HCT116 (cell line): ENCODE measurements at regions not wholly inside any gene's neighbourhood (a gene's known extent, or its start where the extent isn't known, plus 50 kb on each side); places are given as distances from the start of the nearest gene placed in this dataset.
A peak's percentile ranks its signal among the peaks of the same experiment; 100 is the strongest.

Experiments used
- ATAC-seq: fragments of 200-7000 bp; cut with Tn5 transposase; 2 replicates; pipeline ENCODE4 v1.9.1; 2020; ENCODE audit warnings: mild to moderate bottlenecking, moderate library complexity
- BruUV-seq: library from RNA; stranded (reverse); fragments of 400-500 nt; replicated peaks from 2 replicates; lab custom pipeline; 2021; lab: Mats Ljungman, UMichigan
- CTCF ChIA-PET: fragments of 300-600 bp; sonication (Branson Sonifier 250); formaldehyde crosslinking; loops from one replicate; lab custom pipeline; 2021; ENCODE audit warnings: antibody characterized with exemption; lab: Charles Lee
- POLR2A ChIA-PET: fragments of 300-600, 350-600 bp; sonication (Branson Sonifier 250); formaldehyde crosslinking; loops from one replicate; lab custom pipeline; 2021; ENCODE audit warnings: antibody characterized with exemption; lab: Charles Lee
- RAD21 ChIA-PET, 2 experiments: fragments of 300-600 bp; sonication (Branson Sonifier 250); formaldehyde crosslinking; loops; one replicate each; lab custom pipeline; 2023; ENCODE audit warnings: low total read pairs in 2 of 2; ENCODE audit not compliant: uncharacterized antibody in 2 of 2, unreplicated experiment in 2 of 2, low non-redundant PET in 1 of 2; lab: Charles Lee
- DNase-seq: peaks from one replicate; pipeline ENCODE4 v3.0.0-alpha.2; 2010; ENCODE audit warnings: low read depth, low spot score
- H2AFZ ChIP-seq: fragments of 200-600 bp; shearing (Covaris generic), sonication (generic); 2 replicates; pipeline ENCODE4 v1.6.1; 2017; ENCODE audit warnings: low read depth, mixed run types, mixed read lengths, antibody characterized with exemption, low read length; ENCODE audit not compliant: poor library complexity, severe bottlenecking
- H3K27ac ChIP-seq: 2 replicates; pipeline ENCODE4 v1.5.1; 2012; ENCODE audit warnings: low read depth, low read length
- H3K27me3 ChIP-seq: fragments of 200-600 bp; sonication (generic); 2 replicates; pipeline ENCODE4 v1.6.1; 2016; ENCODE audit warnings: mixed run types, low read length, mixed read lengths; ENCODE audit not compliant: insufficient read depth
- H3K36me3 ChIP-seq, 2 experiments: fragments of 200-500 bp in 1 of 2; fragments of 200-600 bp in 1 of 2; sonication (Bioruptor generic) in 1 of 2; sonication (generic) in 1 of 2; 2 replicates each; pipeline versions ENCODE4 v1.5.1 to v1.6.1; 2014 to 2016; ENCODE audit warnings: low read length in 2 of 2, inconsistent platforms in 1 of 2, mixed read lengths in 1 of 2, mixed run types in 1 of 2; ENCODE audit not compliant: insufficient read depth in 2 of 2, control insufficient read depth in 1 of 2
- H3K4me1 ChIP-seq, 2 experiments: fragments of 200-600 bp in 1 of 2; sonication (generic) in 1 of 2; 2 replicates each; pipeline versions ENCODE4 v1.5.1 to v1.6.1; 2012 to 2017; ENCODE audit warnings: low read length in 2 of 2, inconsistent platforms in 1 of 2, mild to moderate bottlenecking in 1 of 2, mixed read lengths in 1 of 2, mixed run types in 1 of 2, moderate library complexity in 1 of 2; ENCODE audit not compliant: insufficient read depth in 2 of 2, control insufficient read depth in 1 of 2
- H3K4me2 ChIP-seq: fragments of 200-600 bp; sonication (generic); 2 replicates; pipeline ENCODE4 v1.6.1; 2017; ENCODE audit warnings: mixed run types, low read length, mixed read lengths
- H3K4me3 ChIP-seq, 2 experiments: fragments of 200-600 bp in 1 of 2; sonication (generic) in 1 of 2; replicated peaks in 1 of 2; 2 replicates each; pipeline ENCODE4 v1.5.1; 2011 to 2016; ENCODE audit warnings: low read length in 2 of 2, control low read depth in 1 of 2, low read depth in 1 of 2, mild to moderate bottlenecking in 1 of 2, mixed read lengths in 1 of 2, mixed run types in 1 of 2
- H3K79me2 ChIP-seq: fragments of 200-600 bp; sonication (generic); 2 replicates; pipeline ENCODE4 v1.6.1; 2017; ENCODE audit warnings: mild to moderate bottlenecking, mixed run types, low read length, moderate library complexity, mixed read lengths; ENCODE audit not compliant: insufficient read depth
- H3K9ac ChIP-seq: fragments of 200-600 bp; sonication (generic); 2 replicates; pipeline ENCODE4 v1.6.1; 2016; ENCODE audit warnings: low read length, mixed read lengths
- H3K9me2 ChIP-seq: fragments of 200-600 bp; sonication (generic), shearing (Covaris generic); 2 replicates; pipeline ENCODE4 v1.6.1; 2017; ENCODE audit warnings: mixed run types, mild to moderate bottlenecking, moderate library complexity; ENCODE audit not compliant: insufficient read depth
- H3K9me3 ChIP-seq, 2 experiments: fragments of 200-500 bp in 1 of 2; fragments of 200-600 bp in 1 of 2; sonication (Bioruptor generic) in 1 of 2; sonication (generic) in 1 of 2; 2 replicates each; pipeline ENCODE4 v1.6.1; 2014 to 2017; ENCODE audit warnings: low read length in 2 of 2, mixed read lengths in 2 of 2, inconsistent platforms in 1 of 2, low read depth in 1 of 2, mild to moderate bottlenecking in 1 of 2, mixed run types in 1 of 2, moderate library complexity in 1 of 2; ENCODE audit not compliant: control insufficient read depth in 1 of 2, insufficient read depth in 1 of 2
- H4K20me1 ChIP-seq: fragments of 200-600 bp; sonication (generic), shearing (Covaris generic); 2 replicates; pipeline ENCODE4 v1.6.1; 2017; ENCODE audit warnings: mixed run types, mild to moderate bottlenecking, moderate library complexity; ENCODE audit not compliant: insufficient read depth
- ATF3 ChIP-seq: IDR thresholded peaks from 2 replicates; pipeline ENCODE4 v1.6.1; 2012
- EGR1 ChIP-seq: IDR thresholded peaks from 2 replicates; pipeline ENCODE4 v1.6.1; 2012; ENCODE audit warnings: low read depth
- ELF1 ChIP-seq: IDR thresholded peaks from 2 replicates; pipeline ENCODE4 v1.6.1; 2012; ENCODE audit warnings: low read depth, borderline replicate concordance
- EZH2 ChIP-seq: fragments of 200-600 bp; sonication (generic); IDR thresholded peaks from 2 replicates; pipeline ENCODE4 v1.6.1; 2017; ENCODE audit warnings: antibody characterized with exemption, mixed run types
- EZH2phosphoT487 ChIP-seq: fragments of 200-600 bp; IDR thresholded peaks from 2 replicates; pipeline ENCODE4 v1.6.1; 2018; ENCODE audit warnings: antibody characterized with exemption, borderline replicate concordance
- JUND ChIP-seq: IDR thresholded peaks from 2 replicates; pipeline ENCODE4 v1.6.1; 2012
- POLR2A ChIP-seq: IDR thresholded peaks from 2 replicates; pipeline ENCODE4 v1.7.0; 2011; ENCODE audit warnings: borderline replicate concordance; ENCODE audit not compliant: insufficient read depth, insufficient read length; ENCODE audit errors: extremely low read depth
- POLR2AphosphoS5 ChIP-seq: IDR thresholded peaks from 2 replicates; pipeline ENCODE4 v1.6.1; 2011; ENCODE audit warnings: mild to moderate bottlenecking, low read depth, low read length, moderate library complexity
- RAD21 ChIP-seq: IDR thresholded peaks from 2 replicates; pipeline ENCODE4 v1.6.1; 2012; ENCODE audit warnings: low read depth, mild to moderate bottlenecking
- REST ChIP-seq: IDR thresholded peaks from 2 replicates; pipeline ENCODE4 v1.6.1; 2012; ENCODE audit warnings: low read depth
- SP1 ChIP-seq: IDR thresholded peaks from 2 replicates; pipeline ENCODE4 v1.6.1; 2012; ENCODE audit warnings: low read depth
- SRF ChIP-seq: IDR thresholded peaks from 2 replicates; pipeline ENCODE4 v1.6.1; 2012; ENCODE audit warnings: low read depth
- TCF7L2 ChIP-seq: IDR thresholded peaks from 2 replicates; pipeline ENCODE4 v1.7.0; 2011; ENCODE audit warnings: borderline replicate concordance, inconsistent platforms; ENCODE audit not compliant: insufficient read depth, insufficient read length; ENCODE audit errors: extremely low read depth
- ZBTB33 ChIP-seq: IDR thresholded peaks from 2 replicates; pipeline ENCODE4 v1.6.1; 2011; ENCODE audit warnings: mild to moderate bottlenecking, low read length, moderate library complexity; ENCODE audit not compliant: insufficient replicate concordance; ENCODE audit errors: extremely low read depth
- ZFX ChIP-seq: fragments of 450-650 bp; IDR thresholded peaks from 2 replicates; pipeline ENCODE4 v1.6.1; 2017
- intact Hi-C: fragments of 100-400 bp; cut with micrococcal nuclease; formaldehyde crosslinking; loops from 2 replicates; pipeline ENCODE4 v1.10.0; 2022

DNA sequence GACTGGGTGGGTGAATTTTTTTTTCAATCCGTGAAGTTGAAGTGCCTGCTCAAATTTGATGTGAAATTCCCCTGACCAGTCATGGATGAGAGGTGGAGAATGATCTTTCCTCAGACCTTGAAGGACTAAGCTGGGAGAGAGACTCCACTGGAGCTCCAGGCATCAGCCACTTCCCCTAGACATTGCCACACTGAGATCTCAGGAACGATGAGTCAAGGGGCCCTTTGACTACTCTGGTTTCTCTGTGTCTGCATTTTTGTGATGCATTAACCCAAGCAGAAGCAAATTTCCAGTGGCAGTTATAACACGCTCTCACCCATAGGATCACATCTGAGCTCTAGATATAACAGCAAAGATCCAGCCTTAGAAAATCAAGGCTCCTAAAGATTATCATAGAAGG lies 171.2 kb upstream of the KIF2A start (continued):
- TF ChIP-seq RAD21 (no peak), SP1 (no peak), EZH2 (no peak), ATF3 (no peak)

GRCh38 chr5:62137628-62138027 lies 168.4 kb upstream of the KIF2A start:
- Histone ChIP-seq H3K4me1 (no peaks in the 10 kb centered on the region), H3K79me2 (no peaks in the 10 kb centered on the region)
- CTCF ChIA-PET: no interaction called here
- no peak for TF ChIP-seq ZBTB33
- TF ChIP-seq, all 23 proteins: peak for 0
- Histone ChIP-seq H3K9ac (no peak overlapping the region), H3K4me2 (no peak overlapping the region), H3K9me3 (no peaks in the 10 kb centered on the region), H4K20me1 (no peaks in the 10 kb centered on the region), H2AFZ (no peak overlapping the region), H3K27me3 (peaks cover 52% of the 10 kb centered on the region), H3K36me3 (no peaks in the 10 kb centered on the region), H3K9me2 (no peaks in the 10 kb centered on the region), H3K27ac (no peak overlapping the region), H3K4me3 (no peak overlapping the region)
- DNase-seq (no peak), ATAC-seq (no peak)
- POLR2A ChIA-PET: no interaction called here
- intact Hi-C loops: no loop called here
- no TSS peak for BruUV-seq
- RAD21 ChIA-PET: no interaction called here

- no peak overlapping the region for H3K4me2 ChIP-seq
- TF ChIP-seq RAD21 (no peak), POLR2AphosphoS5 (no peak), SRF (no peak), ZFX (no peak), TCF7L2 (no peak), JUND (no peak), POLR2A (no peak), ELF1 (no peak), REST (no peak), EGR1 (no peak), EZH2phosphoT487 (no peak)
Measured at GRCh38 chr5:62138607-62139006, 167.4 kb upstream of the KIF2A start.

More at GRCh38 chr5:62138607-62139006, 167.4 kb upstream of the KIF2A start:
- CTCF ChIA-PET: no interaction called here
- RAD21 ChIA-PET: no interaction called here
- Histone ChIP-seq H3K36me3 (no peaks in the 10 kb centered on the region), H3K9ac (no peak overlapping the region), H3K27ac (no peak overlapping the region), H3K4me1 (no peaks in the 10 kb centered on the region), H4K20me1 (no peaks in the 10 kb centered on the region), H3K4me3 (no peak overlapping the region), H2AFZ (no peak overlapping the region), H3K9me2 (no peaks in the 10 kb centered on the region), H3K79me2 (no peaks in the 10 kb centered on the region), H3K9me3 (no peaks in the 10 kb centered on the region), H3K27me3 (peaks cover 57% of the 10 kb centered on the region)
- BruUV-seq: no TSS peak
- peak; percentile 22; the same call in 1 of the 2 replicates for ATAC-seq
- DNase-seq: no peak
- POLR2A ChIA-PET: no interaction called here
- intact Hi-C loops: no loop called here
